Karpas-422 (cell line): ENCODE measurements at regions not wholly inside any gene's neighbourhood (a gene's known extent, or its start where the extent isn't known, plus 50 kb on each side); places are given as distances from the start of the nearest gene placed in this dataset.

Experiments used
- DNase-seq: peaks from one replicate; pipeline ENCODE4 v3.0.0-alpha.2; 2015
- H2AFZ ChIP-seq: fragments of 200-600 bp; sonication (generic); 2 replicates; pipeline ENCODE4 v1.6.1; 2014; ENCODE audit warnings: antibody characterized with exemption, low read length, mixed read lengths
- H3K27ac ChIP-seq: fragments of 200-600 bp; sonication (generic); 2 replicates; pipeline ENCODE4 v1.5.1; 2014; ENCODE audit warnings: mild to moderate bottlenecking, low read length, moderate library complexity
- H3K27me3 ChIP-seq: fragments of 200-600 bp; sonication (generic); 2 replicates; pipeline ENCODE4 v1.6.1; 2014; ENCODE audit warnings: low read length, mixed read lengths
- H3K36me3 ChIP-seq: fragments of 200-600 bp; sonication (generic); 2 replicates; pipeline ENCODE4 v1.6.1; 2014; ENCODE audit warnings: low read length, mixed read lengths; ENCODE audit not compliant: insufficient read depth
- H3K4me1 ChIP-seq: fragments of 200-600 bp; sonication (generic); 2 replicates; pipeline ENCODE4 v1.6.1; 2014; ENCODE audit warnings: mild to moderate bottlenecking, low read length, mixed read lengths
- H3K4me2 ChIP-seq: fragments of 200-600 bp; sonication (generic); 2 replicates; pipeline ENCODE4 v1.6.1; 2014; ENCODE audit warnings: low read length, low read depth, mild to moderate bottlenecking; ENCODE audit not compliant: poor library complexity, severe bottlenecking
- H3K4me3 ChIP-seq: fragments of 200-600 bp; sonication (generic); 2 replicates; pipeline ENCODE4 v1.5.1; 2014; ENCODE audit warnings: mild to moderate bottlenecking, antibody characterized with exemption, low read length, mixed read lengths
- H3K79me2 ChIP-seq: fragments of 200-600 bp; sonication (generic); 2 replicates; pipeline ENCODE4 v1.6.1; 2014; ENCODE audit warnings: mild to moderate bottlenecking, low read length, mixed read lengths
- H3K9ac ChIP-seq: fragments of 200-600 bp; sonication (generic); 2 replicates; pipeline ENCODE4 v1.6.0; 2014; ENCODE audit warnings: low read length
- H3K9me2 ChIP-seq: fragments of 200-600 bp; sonication (generic), shearing (Covaris generic); replicated peaks from 2 replicates; pipeline ENCODE4 v1.6.0; 2014; ENCODE audit warnings: mild to moderate bottlenecking, low read length, moderate library complexity; ENCODE audit not compliant: insufficient read depth
- H3K9me3 ChIP-seq: fragments of 300-700, 200-600 bp; sonication (generic); 2 replicates; pipeline ENCODE4 v1.6.1; 2014; ENCODE audit warnings: low read length, mixed read lengths
- H4K20me1 ChIP-seq: fragments of 200-600 bp; sonication (generic); 2 replicates; pipeline ENCODE4 v1.6.1; 2014; ENCODE audit warnings: mild to moderate bottlenecking, antibody characterized with exemption, low read length, low read depth; ENCODE audit not compliant: insufficient read depth

DNA sequence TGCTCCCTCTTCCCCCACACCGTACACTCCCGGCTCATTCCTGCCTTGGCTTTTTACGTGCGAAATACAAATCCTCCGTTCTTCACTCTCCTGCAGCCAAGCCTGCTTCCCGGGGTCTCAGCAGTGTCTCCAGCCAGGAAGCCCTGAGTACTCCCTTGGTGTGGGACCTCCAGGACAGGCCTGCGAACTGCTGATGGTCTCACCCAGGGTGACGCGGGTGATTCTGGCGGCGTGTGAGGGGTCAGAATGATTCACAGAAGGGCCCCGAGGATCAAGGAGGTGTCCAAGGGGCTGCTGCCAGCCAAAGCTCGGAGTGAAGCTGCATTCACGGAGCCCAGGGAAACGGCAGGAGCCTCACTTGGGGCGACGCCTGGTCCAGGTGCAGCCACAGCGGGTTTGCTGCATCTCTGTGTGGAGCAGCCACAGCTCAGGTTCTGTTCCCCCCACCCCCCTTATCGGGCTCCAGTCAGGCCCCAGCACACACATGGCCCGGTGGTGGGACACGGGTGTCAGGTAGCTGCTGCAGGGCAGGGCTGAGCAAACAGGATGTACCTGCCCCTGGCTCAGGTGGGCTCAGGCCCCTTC is 337.7 kb upstream of the MYT1L start:
- no peak overlapping the region for H3K27ac ChIP-seq
- no peaks in the 10 kb centered on the region for H4K20me1 ChIP-seq
- no peaks in the 10 kb centered on the region for H3K79me2 ChIP-seq
- DNase-seq = no peak
- H3K36me3 ChIP-seq = no peaks in the 10 kb centered on the region
- H3K4me1 ChIP-seq = no peaks in the 10 kb centered on the region
- no peak overlapping the region for H3K4me3 ChIP-seq
- H2AFZ ChIP-seq = no peak overlapping the region
- H3K9me2 ChIP-seq = no peaks in the 10 kb centered on the region
- no peaks in the 10 kb centered on the region for H3K27me3 ChIP-seq
- no peak overlapping the region for H3K9ac ChIP-seq
- H3K4me2 ChIP-seq = no peak overlapping the region
- H3K9me3 ChIP-seq = no peaks in the 10 kb centered on the region

DNA sequence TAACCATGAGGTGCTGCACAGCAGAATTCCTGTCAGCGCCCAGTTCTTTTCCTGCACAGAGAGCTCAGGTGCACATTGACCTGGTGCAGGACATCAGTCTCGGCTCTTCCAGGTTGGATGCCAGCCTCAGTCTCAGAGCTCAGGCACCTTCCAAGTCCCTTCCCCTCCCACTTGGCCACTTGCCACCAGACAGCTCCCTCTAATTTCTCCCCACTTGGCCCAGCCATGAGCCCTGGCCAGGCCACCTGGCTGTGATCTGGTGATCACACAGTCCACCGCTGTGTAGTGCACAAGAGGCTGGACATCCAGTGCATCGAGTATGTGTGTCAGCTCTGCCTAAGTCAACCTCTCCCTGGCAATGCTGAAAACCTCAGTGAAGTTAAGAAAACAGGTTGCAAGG is 336.6 kb upstream of the MYT1L start:
- Histone ChIP-seq H3K4me2 (no peak overlapping the region), H3K79me2 (no peaks in the 10 kb centered on the region), H3K9me2 (no peaks in the 10 kb centered on the region), H3K4me1 (no peaks in the 10 kb centered on the region), H3K27me3 (no peaks in the 10 kb centered on the region), H3K9me3 (no peaks in the 10 kb centered on the region), H3K9ac (no peak overlapping the region), H3K36me3 (no peaks in the 10 kb centered on the region), H4K20me1 (no peaks in the 10 kb centered on the region), H3K27ac (no peak overlapping the region), H2AFZ (no peak overlapping the region), H3K4me3 (no peak overlapping the region)
- no peak for DNase-seq

DNA sequence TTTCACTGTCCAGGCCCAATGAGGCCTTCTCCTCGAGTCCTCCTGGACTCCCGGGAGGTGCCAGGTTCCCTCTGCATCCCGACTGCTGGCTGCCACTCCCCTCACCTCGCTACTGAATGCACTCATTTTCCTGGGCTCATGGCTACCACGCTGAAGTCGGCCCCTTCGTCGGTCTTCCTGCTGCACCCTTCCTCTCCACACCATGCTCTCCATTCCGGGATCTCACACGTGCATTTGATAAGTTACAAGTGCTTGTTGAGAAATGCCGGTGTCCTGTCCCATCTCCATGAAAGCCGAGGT is 334.7 kb upstream of the MYT1L start:
- Histone ChIP-seq H3K27me3 (no peaks in the 10 kb centered on the region), H3K9ac (no peak overlapping the region), H3K9me2 (no peaks in the 10 kb centered on the region), H3K4me3 (no peak overlapping the region), H2AFZ (no peak overlapping the region), H3K4me1 (no peaks in the 10 kb centered on the region; the same call in 1 of the 2 replicates), H4K20me1 (no peaks in the 10 kb centered on the region), H3K27ac (no peak overlapping the region), H3K9me3 (no peaks in the 10 kb centered on the region), H3K79me2 (no peaks in the 10 kb centered on the region), H3K4me2 (no peak overlapping the region), H3K36me3 (no peaks in the 10 kb centered on the region)
- DNase-seq = no peak

DNA sequence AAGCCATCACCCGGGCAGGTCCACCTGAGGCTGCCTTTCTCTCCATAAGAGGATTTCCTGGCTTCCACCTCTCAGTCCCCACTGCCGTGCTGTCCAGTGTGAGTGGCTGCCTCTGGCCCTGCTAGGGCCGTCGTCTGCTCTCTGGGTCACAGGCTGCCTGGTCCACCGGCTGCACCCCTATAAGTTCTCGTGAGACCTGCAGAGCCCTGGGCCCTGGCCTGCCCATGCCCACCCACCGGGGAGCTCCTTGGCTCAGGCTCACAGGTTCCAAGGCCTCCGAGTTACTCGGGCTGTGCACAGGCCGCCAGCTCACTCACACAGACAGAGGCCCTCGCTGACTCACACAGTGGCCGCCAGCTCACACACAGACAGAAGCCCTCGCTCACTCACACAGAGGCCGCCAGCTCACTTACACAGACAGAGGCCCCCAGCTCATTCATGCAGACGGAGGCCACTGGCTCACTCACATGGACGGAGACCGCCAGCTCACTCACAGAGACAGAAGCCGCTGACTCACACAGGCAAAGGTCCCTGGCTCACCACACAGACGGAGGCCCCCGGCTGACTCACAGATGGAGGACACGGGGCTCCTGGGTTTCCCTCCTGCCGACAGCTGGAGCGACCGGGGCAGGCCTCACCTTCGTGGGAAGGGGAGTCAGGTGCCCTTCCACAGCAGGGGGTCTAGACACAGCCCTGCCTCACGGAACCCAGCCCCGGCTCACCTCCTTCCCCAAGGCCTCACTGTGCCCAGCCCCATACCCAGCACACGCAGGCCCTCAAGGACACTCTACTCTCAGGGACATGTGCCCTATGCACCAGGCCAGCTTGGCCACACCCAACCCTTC is 334.1 kb upstream of the MYT1L start:
- H3K4me1 ChIP-seq = no peaks in the 10 kb centered on the region; the same call in 1 of the 2 replicates
- H3K9me3 ChIP-seq = no peaks in the 10 kb centered on the region
- no peak overlapping the region for H3K4me3 ChIP-seq
- H3K79me2 ChIP-seq = no peaks in the 10 kb centered on the region
- H3K9me2 ChIP-seq = no peaks in the 10 kb centered on the region
- H3K4me2 ChIP-seq = no peak overlapping the region
- no peak for DNase-seq
- no peak overlapping the region for H3K9ac ChIP-seq
- H2AFZ ChIP-seq = no peak overlapping the region
- no peak overlapping the region for H3K27ac ChIP-seq
- no peaks in the 10 kb centered on the region for H3K27me3 ChIP-seq
- no peaks in the 10 kb centered on the region for H4K20me1 ChIP-seq
- no peaks in the 10 kb centered on the region for H3K36me3 ChIP-seq

DNA sequence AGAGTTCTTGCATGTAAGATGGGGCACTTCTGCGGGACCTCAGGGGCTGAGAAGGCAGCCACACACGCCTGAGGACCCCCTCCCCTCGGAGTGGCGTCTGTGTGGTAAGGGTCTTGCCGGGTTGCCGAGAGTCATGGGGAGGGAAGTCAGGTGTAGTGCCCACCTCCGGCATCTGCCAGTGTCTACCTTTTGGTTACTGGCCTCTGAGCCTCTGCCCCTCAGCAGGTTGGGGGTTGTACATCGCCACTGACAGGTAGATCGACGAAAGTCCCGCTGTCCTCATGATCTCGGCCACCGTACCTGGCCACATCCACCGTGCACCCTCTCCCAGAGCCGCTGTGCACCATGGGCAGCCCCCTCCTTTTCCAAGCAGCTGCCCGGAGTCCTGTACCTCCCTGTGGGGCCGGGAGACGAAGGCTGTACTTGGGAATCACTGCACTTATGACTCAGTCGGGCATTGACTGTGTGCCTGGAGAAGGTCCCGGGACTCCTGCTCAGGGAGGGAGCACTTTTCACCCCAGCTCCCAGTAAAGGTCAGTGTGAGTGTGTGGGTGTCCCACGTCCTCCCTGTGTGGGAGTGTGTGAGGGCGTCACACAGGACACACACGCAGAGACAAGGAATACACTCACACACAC is 332.4 kb upstream of the MYT1L start:
- H3K4me2 ChIP-seq = no peak overlapping the region
- H3K79me2 ChIP-seq = no peaks in the 10 kb centered on the region
- no peak for DNase-seq
- H3K27me3 ChIP-seq = 0 out of 2 replicates have a peak, but pooled peaks cover 2% of the 10 kb centered on the region
- H3K9me2 ChIP-seq = no peaks in the 10 kb centered on the region
- no peak overlapping the region for H3K9ac ChIP-seq
- H3K9me3 ChIP-seq = no peaks in the 10 kb centered on the region
- H4K20me1 ChIP-seq = no peaks in the 10 kb centered on the region
- H3K4me1 ChIP-seq = peaks cover 4% of the 10 kb centered on the region; the same call in 1 of the 2 replicates
- no peak overlapping the region for H3K27ac ChIP-seq
- H3K4me3 ChIP-seq = no peak overlapping the region
- H2AFZ ChIP-seq = no peak overlapping the region
- no peaks in the 10 kb centered on the region for H3K36me3 ChIP-seq

DNA sequence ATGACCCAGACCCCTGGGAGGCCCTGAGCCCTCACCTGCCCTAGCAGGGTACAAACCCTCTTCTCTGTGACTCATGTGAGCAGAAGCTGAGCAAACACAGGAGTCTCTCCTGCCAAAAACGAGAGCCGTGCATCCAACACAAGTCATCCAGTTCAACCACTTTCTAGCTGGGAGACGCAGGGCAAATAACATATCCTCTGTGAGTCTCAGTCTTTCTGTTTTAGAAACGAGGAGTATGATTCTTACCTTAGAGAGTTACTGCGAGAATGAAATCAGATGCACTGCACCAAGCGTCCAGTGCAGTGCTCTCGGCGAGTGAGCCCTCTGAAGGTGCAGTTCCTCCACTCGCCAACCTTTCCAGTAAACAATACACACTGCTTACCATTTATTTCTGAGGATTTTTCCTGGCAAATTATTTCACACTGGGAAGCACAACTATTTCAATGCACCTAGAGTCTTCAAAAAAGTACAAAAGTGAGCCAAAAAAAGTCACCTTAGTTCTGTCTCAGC is 331.8 kb upstream of the MYT1L start:
- H3K4me3 ChIP-seq = no peak overlapping the region
- H3K4me1 ChIP-seq = peaks cover 4% of the 10 kb centered on the region; the same call in 1 of the 2 replicates
- no peaks in the 10 kb centered on the region for H3K79me2 ChIP-seq
- no peak overlapping the region for H3K27ac ChIP-seq
- H3K9me2 ChIP-seq = no peaks in the 10 kb centered on the region
- H4K20me1 ChIP-seq = no peaks in the 10 kb centered on the region
- no peak overlapping the region for H3K9ac ChIP-seq
- no peaks in the 10 kb centered on the region for H3K36me3 ChIP-seq
- no peak for DNase-seq
- no peak overlapping the region for H2AFZ ChIP-seq
- H3K27me3 ChIP-seq = 0 out of 2 replicates have a peak, but pooled peaks cover 2% of the 10 kb centered on the region
- no peak overlapping the region for H3K4me2 ChIP-seq
- H3K9me3 ChIP-seq = no peaks in the 10 kb centered on the region

DNA sequence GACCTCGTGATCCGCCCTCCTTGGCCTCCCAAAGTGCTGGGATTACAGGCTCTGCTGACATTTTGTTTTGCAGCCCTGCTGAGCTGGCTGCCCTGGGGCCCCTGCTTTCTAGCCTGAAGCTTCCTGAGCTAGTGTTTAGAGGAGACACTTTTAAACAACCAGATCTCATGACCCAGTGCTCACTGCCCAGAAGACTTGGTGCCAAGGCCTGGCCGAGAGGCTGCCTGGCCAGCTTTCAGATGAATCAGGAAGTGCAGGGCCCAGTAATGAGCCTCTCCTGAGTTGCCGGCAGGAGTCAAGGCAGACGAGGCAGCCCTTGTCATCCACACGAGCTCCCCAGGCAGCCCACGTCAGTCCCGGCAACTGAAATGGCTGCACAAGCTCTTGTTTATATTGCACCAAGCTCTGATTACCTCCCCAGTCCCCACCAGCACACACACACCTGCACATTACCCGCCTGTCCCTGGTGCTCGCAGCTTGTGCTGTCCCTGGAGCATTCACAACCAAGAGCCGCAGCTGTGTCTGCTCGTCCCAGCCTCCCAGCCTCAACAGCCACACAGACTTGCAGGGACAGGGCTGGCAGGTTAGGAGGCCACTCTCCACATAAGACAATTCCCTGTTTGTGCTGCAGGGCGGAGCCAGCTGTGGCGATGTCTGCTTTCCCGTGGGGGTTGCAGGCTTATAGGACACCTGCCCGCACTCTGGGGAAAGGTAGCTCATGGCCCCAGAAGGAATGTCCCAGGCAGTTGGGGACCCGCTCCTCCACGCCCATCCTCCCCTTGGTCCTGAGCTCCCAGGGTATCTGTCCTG is 331.2 kb upstream of the MYT1L start:
- no peaks in the 10 kb centered on the region for H3K9me2 ChIP-seq
- no peak overlapping the region for H3K4me2 ChIP-seq
- no peak overlapping the region for H3K27ac ChIP-seq
- no peaks in the 10 kb centered on the region for H3K79me2 ChIP-seq
- H3K4me3 ChIP-seq = no peak overlapping the region
- H3K4me1 ChIP-seq = peaks cover 4% of the 10 kb centered on the region; the same call in 1 of the 2 replicates
- H2AFZ ChIP-seq = no peak overlapping the region
- H3K9me3 ChIP-seq = no peaks in the 10 kb centered on the region
- H3K9ac ChIP-seq = no peak overlapping the region
- DNase-seq = no peak
- H3K27me3 ChIP-seq = 0 out of 2 replicates have a peak, but pooled peaks cover 2% of the 10 kb centered on the region
- no peaks in the 10 kb centered on the region for H4K20me1 ChIP-seq
- H3K36me3 ChIP-seq = no peaks in the 10 kb centered on the region
